ENCODE measurements at regions not wholly inside any gene's neighbourhood (a gene's known extent, or its start where the extent isn't known, plus 50 kb on each side); places are given as distances from the start of the nearest gene placed in this dataset.

- no peak for TF ChIP-seq CTCF (IDR thresholded peaks at IDR 0.05)
- TF ChIP-seq POLR2A (IDR thresholded peaks at IDR 0.05) = no peak
Measured at GRCh38 chr6:140271759-140272377, 897.4 kb upstream of the CITED2 start.

All from heart left ventricle (tissue), 13 donors.